ENCODE measurements at regions not wholly inside any gene's neighbourhood (a gene's known extent, or its start where the extent isn't known, plus 50 kb on each side); places are given as distances from the start of the nearest gene placed in this dataset.
"Not testable (repeated sequence)": the region's sequence is repeated elsewhere in the genome, so short reads cannot be mapped to it uniquely, and the experiment has no call there.

DNA sequence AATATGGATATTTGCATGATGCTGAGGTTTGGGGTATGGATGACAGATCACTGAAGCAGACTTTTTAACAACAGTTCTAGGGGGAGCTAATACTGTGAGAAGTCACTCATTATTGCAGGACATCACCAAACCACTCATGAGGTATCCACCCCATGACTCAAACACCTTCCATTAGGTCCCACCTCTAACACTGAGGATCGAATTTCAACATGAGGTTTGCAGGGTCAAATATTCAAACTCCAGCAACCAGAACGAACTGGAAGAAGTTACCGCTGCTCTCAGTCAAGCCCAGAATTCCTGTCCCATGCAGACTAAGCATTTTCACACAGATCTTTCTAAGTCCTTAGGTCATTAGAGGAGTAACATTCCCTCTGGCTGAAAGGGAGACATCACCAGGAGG is 758.9 kb downstream of the UQCRFS1 start:
- no peak for DNase-seq

DNA sequence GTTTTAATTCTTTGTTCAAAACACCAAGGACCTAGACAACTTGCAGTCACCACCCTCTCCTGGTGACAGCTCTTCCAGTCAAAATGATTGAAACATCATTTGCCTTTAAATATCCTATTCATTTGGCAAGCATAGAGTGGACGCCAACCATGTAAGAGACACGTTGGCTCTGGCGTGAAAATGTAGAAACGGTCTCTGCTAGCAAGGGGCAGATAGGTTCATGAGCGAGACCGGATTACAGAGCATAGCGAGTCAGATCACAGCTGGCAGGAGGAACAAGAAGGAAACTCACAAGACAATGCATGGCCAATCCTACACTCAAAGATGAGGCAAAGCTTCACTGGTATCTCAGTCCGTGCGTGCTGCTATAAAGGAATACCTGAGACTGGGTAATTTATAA is 759.5 kb downstream of the UQCRFS1 start:
- DNase-seq, result no peak

DNA sequence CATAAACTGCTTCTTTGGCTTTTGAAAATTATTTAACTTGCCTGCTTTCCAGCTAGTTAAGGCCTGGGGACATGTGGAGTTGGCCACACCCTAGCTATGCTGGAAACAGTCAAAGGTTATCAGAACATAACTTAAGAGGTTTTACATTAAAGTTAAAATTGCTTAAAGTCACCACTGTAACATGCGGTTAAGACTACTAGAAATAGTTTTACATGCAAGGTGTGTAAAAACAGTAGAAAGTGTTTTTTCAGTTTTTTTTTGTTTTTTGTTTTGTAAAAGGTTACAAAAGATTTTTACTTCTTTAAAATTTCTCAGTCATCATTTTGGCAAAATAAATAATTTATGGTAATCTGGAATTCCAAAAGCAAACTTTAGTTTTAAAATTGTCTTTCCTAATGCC is 763.1 kb downstream of the UQCRFS1 start:
- no peak for DNase-seq

DNA sequence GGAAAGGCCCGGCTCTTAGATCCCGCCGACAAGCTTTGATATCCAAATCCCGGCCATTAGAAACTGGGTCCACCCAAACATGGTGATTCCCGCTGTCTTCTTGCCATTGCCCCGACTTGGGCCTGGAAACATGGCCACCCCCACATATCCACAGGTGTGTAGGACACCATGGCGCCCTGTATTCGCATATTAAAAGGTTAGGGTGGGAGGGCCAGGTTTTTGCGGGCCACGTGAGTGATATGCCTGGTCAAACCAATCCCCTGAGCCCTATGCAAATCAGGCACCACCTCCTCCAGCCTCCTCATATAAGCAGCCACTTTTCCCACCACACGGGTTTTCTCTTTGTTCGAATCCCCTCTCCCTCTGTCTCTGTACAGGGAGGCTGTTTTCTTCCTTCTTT is 766.4 kb downstream of the UQCRFS1 start:
- no peak for DNase-seq

DNA sequence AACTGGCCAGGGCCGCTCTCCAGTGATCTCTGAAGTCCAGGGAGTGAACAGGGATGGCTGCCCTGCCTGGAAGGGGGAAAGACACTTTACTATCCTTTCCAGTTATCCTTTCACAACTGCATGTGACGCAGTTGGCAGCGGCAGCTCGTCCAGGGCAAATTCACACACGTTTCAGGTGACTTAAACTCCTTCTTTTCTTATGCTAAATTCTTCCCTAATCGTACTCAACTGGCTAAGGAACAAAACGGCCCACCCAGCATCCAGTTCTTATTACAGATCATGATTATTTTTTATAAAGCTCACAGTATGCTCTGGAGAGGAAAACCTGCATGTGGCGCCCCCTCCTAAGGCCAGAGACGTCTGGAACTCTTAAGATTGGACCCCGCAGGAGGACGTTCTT is 767.1 kb downstream of the UQCRFS1 start:
- no peak for DNase-seq

DNA sequence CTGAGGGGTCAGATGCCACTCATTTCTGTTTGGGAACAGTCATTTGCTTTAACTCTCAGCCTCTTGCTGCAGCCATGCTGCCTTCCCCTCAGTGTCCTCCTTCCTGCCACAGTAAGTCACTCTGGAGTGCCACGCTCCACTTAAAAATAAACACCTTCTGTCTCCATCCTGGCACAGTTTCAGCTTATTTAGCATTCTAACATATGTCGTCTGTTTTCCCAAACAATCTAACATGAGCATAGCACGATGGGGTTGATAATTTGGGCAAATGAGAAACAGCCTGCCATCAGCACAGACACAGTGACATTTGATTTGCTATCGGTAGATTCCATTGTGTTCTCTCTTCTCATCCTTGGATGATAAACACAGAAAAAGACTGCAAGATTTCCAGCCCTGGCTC is 768.6 kb downstream of the UQCRFS1 start:
- DNase-seq, result peak in 1 of 58 donors; percentile 3

DNA sequence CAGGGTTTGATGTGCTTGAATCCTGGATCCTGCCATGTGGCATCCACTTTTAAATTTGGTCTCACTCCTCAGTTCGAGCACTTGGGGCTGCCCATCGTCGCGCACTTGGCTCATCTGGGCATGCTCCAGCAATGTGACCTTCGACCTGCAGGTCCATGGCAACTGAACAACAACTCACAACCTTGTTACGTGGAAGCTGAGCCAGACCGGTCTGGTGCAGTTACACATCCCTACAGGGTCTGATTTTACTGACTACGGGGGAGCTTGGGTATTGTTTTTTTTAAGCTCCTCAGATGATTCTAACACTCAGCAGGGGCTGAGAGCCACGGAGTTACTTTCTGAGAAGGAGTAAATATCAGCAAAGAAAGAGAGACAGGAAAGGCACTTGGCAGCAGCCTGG is 769.6 kb downstream of the UQCRFS1 start:
- no peak for DNase-seq

DNA sequence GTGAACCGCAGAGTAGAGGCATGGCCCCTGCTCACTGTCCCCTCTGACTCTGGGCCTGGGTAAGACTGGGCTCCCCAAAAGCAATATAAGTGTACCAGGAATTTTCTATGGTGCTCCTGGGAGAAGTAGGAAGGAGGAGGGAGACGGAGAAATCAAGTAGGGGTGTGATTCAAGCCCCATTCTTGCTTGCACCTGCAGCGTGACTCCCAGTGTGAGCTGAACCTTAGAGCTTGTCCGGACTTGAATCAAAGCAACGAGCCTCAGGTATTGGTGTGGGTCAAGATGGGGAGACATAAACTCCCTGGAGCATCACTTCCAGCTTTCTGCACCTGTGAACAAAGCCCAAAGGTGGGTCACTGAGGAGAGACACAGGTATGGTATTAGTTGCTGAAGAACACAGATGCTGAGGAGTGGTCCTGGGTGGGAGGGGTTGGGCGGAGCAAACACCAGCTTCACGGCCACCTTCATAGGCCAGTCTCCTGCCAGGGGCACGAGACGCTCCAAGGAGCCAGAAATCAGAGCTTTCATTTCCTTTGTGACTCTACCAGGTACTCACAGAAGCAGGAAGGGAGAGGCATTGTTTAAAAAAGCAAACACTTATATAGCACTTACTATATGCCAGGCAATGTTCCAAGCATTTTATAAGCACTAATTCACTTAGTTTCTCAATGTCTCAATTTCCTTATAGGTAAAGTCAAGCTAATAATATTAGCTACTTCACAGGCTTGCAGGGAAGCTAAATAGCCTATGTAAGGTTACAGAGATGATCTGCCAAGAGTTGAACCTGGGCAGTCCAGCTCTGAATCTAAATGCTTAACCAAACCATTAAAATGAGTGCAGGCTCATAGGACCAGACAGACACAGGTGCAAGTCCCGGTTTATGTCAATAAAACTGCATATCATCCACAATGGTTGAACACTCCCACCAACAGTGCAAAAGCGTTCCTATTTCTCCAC is 775.3 kb downstream of the UQCRFS1 start:
- DNase-seq, result no peak

DNA sequence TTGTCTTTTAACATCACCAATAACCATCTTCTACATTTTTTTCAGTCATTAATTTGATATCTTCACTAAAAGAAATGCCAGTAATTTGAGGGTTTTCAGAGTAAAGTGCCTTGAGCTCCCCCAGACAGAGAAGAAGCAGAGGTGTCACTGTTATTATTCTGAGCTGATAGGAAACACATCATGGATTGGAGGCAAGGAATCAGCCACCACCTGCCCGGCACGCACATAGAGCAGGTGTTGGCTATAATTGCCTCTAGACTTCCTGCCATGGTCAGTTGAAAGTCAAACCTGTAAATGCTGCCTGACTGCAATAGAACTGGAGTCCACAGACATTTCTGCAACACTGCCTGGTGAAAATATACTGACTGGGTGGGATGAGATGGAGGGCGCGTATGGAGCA is 776.6 kb downstream of the UQCRFS1 start:
- DNase-seq, result no peak

DNA sequence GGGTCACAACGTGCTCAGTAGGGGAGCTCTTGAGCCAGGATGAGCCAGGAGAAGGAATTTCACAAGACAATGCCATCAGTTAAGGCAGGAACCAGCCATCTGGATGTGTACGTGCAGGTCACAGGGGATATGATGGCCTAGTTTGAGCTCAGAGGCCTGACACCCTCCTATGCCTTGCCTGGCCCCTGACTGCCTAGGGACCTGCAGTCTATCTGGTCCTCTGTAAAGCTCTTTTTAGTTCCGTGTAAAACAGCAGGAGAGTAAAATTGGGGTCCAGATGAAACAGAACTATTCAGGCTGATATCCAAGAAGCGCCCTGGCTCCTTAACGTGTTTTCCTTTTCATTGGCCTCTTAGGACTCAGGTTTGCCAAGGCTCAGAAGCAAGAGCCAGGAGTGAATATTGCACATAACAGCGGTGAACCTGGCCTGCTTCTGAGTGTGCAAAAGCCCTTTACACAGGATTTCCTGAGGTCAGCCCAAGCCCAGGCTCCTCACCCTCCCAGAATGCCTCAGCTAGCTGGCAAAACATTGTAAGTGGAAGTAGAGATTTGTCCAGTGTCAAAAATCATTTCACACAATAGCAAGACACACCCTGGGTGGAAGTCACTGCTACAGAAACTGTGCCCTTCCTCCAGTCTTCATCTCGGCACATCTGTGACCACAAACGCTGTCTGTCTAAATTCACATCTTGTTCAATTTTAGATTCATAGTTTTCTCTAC is 777.2 kb downstream of the UQCRFS1 start:
- DNase-seq, result no peak

DNA sequence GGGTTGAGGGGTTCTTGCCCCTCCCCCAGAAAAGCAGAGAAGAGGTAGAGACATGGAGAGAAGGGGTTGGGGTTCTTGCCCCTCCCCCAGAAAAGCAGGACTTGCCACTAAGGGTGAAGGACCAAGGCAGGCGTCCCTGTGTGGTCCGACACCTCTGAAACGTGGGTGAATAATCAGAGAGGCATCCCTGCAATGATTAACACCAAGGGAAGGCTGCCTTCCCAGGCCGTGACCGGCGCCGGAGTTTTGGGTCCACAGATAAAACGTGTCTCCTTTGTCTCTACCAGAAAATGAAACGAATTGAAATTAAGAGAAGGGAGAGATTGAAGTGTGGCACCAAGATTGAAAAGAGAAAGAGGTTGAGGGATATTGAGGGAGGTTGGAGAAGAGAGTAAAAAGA is 778.2 kb downstream of the UQCRFS1 start:
- DNase-seq, result not testable (repeated sequence)

DNA sequence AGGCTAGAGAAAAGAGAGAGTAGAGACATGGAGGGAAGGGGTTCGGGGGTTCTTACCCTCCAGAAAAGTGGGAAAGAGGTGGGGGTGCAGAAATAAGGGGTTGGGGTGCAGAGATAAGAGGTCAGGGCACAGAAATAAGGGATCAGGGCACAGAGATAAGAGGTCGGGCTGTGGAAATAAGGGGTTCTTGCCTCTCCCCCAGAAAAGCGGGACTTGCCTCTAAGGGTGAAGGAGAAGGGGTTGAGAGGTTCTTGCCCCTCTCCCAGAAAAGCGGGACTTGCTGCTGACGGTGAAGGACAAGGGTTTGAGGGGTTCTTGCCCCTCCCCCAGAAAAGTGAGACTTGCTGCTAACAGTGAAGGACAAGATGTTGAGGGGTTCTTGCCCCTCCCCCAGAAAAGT is 778.6 kb downstream of the UQCRFS1 start:
- DNase-seq, result not testable (repeated sequence)

DNA sequence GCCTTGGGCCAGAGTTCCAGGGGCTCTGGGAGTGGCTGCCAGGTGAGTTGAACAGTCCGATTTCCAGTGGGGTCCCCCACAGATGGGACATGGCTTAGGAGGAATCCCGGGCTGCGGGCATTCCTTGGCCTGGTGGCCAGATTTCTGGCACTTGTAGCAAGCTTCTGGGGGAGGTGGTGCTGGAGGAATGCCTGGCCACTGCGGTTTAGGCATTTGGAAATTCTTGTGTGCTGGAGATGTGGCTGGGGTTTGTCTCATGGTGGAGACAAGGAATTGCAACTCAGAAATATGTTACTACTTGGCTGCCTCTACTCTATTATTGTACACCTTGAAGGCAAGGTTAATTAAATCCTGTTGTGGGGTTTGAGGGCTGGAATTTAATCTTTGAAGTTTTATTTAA is 779.8 kb downstream of the UQCRFS1 start:
- not testable (repeated sequence) for DNase-seq

DNA sequence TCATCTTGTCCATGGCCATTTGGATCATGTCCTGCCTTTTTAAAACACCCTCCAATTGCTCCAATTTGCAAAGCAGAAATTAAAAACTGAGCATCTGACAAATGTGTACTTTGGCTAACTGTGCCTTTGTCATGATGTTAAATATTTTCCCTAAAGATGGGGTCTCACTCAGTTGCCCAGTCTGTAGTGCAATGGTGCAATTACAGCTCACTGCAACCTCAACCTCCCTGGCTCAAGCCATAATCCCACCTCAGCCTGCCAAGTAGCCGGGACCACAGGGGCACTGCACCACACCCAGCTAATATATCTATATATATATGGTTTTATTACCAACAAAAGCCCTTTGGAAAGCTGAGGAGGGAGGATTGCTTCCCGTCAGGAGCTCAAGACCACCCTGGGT is 782.7 kb downstream of the UQCRFS1 start:
- DNase-seq, result no peak

DNA sequence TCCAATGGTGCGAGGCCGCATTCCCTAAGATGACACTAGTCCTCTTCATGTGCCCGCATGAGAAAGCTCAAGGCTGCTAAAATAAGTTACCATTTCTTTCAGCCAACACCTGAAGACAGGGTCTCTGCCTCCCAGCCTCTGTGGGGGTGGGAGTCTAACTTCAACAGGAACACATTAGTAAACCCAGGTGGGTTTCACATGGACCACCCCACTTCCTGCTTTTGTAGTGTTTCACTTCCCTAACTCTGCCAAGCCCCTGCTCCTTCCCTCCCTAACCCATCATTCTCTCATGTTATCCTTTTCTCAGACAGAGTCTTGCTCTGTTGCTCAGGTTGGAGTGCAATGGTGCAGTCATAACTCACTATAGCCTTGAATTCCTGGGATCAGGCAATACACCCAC is 783.6 kb downstream of the UQCRFS1 start:
- DNase-seq, result no peak

DNA sequence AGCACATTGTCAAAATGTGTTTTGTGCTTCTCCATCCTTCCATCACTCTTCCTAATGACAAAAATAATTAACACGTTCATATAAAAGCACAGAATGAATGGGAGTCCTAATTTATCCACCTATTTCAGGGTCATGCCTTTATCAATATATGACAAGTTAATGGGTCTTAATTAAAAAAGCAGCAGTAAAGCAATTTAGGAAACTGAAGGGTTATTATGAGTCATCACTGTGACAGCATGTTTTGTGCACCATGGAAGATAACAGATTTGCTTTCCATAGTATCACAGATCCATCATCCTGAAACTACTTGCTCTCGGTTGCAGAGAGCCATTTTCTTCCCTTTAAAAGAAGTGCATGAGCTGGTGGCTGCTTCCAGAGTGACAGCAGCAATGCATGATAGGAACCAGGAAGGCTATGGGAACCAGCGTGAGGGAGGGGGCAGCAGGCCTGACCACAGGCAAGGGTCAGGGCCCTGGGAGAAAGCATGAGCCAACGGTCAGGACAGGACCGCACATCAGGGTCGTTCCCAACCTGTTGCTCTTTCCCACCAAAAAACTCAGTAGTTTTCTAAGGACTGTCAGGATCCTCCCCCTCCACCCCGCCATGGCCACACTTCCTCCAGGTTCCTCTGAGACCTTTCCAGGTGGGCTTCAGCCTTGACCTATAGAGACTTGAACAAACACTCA is 784.1 kb downstream of the UQCRFS1 start:
- DNase-seq, result no peak

DNA sequence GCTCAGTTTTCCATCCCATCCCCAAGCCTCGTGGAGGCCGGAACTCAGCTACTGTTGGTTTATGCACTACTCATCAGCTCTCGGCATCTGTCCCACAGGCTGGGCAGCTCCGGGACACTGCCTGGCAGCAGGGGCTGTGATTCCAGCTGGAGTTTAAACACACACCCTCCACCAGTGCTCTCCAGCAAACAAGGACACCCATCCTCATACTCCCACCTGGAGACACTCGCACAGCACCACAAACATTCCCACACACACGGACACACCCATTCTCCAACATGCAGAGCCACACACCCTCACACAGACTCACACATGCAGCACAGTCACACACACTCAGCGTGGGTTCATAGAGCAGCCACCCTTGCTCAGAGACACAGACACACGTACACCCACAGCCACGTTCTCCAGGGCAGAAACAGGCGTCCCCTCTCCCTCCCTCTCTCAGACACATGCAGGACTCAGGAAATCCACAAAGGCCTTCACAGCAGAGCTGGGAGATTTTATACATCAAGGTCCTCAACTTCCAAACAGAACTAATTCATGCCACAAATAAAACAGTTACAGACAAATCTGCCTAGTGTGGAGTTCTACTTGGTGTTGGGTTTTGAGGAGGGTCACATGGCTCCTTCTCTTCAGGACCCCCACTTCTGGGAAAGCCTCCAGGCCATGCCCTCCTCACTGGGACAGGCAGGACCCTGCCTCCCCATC is 785.4 kb downstream of the UQCRFS1 start:
- no peak for DNase-seq

DNA sequence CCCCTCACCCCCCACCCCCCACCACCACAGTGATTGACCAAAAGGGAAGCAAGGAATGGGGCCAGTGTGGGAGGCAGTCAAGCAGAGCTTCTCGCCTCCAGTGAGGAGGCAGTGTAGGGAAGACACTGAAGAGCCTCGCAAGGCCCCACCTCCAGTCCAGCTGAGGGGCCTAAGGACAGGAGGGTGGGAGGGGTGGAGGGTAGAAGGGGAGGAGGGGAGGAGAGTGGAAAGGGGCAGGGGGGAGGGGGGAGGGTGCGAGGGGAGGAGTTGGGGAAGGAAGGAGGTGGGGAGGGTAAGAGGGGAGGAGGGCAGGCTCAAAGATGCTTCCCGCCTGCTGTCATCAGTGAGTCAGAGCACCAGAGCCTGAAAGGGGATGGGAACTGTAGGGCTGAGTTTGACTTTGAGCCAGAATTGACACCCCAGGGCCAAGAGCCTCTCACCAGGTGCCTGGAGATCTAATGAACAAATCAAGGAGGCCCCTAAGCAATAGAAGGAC is 786.2 kb downstream of the UQCRFS1 start:
- no peak for DNase-seq

DNA sequence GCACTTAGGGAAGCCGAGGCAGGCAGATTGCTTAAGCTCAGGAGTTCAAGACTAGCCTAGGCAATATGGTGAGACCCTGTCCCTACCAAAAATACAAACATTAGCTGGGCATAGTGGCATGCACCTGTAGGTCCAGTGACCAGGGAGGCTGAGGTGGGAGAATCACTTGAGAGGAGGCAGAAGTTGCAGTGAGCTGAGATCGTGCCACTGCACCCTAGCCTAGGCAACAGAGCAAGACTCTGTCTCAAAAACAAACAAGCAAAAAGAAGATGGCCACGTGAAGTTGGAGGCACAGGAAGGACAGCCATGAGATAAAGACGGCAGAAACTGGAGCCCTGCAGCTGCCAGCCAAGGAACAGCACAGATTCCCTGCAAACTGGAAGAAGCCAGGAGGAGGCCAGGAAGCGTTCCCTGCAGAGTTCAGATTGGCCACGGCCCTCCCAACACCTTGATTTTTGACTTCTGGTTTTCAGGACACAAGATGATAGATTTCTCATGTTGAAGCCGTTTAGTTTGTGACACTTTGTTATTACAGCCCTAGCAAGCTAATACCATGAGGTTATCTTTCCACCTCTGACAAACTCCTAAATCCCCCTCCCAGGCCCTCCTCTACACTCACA is 786.7 kb downstream of the UQCRFS1 start:
- no peak for DNase-seq

DNA sequence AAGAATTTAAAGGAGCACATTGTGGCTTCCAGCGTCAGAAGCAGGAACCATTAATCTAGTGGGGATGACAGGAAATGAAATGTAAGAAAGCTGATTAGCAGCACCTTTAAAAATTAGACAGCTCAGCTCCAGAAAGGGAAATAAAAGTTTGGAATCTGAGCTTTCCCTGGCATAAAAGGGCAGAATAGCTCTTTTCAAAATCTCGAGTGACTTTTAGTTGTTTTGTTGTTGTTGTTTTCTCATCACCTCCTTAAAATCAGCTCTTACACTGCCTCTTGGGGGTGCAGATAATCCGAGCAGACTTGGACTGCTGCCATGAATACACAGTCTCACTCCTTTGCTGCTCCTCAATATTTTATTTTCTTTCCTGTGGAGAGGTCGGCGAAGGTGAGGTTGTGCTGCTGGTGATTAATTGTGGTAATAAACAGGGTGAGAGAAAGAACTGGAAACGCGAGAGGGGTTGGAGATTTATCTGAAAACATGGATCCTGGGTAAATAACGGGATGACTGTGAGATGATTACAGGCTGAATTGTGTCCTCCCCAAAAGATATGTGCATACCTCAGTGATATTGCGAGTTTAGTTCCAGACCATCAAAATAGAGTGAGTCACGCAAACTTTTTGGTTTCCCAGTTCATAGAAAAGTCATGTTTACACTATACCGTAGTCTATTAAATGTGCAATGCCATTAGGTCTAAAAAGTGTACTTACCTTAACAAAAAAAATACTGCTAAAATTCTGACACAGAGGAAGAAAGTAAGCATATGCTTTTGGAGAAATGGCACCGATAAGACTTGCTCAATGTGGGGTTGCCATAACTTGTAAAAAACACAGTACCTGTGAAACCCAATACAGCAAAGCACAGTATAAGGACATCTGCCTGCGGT is 787.7 kb downstream of the UQCRFS1 start:
- DNase-seq, result no peak

All from anterior cingulate cortex (tissue), 58 donors.